ENCODE measurements at regions not wholly inside any gene's neighbourhood (a gene's known extent, or its start where the extent isn't known, plus 50 kb on each side); places are given as distances from the start of the nearest gene placed in this dataset.

GRCh38 chr4:63296773-63297172, 1112.5 kb downstream of the TECRL start:
- H3K27ac ChIP-seq (ENCODE audit: low read depth in 2 of 2, low read length in 2 of 2): no peak overlapping the region
- intact Hi-C loops (cut with DNase I): no loop called here
- no peak overlapping the region for H3K4me3 ChIP-seq (ENCODE audit: low read length in 3 of 3)
- H3K36me3 ChIP-seq (ENCODE audit: control insufficient read depth in 2 of 3, insufficient read depth in 3 of 3, low read length in 3 of 3): no peaks in the 10 kb centered on the region
- no peaks in the 10 kb centered on the region for H3K4me1 ChIP-seq (ENCODE audit: control insufficient read depth in 2 of 3, insufficient read depth in 2 of 3, low read depth in 1 of 3, low read length in 3 of 3)
- no peak overlapping the region for H3K9ac ChIP-seq (ENCODE audit: low read length in 3 of 3)
- no peak for TF ChIP-seq CTCF (IDR thresholded peaks at IDR 0.05; ENCODE audit: borderline replicate concordance, extremely low read depth, insufficient read depth)
- DNase-seq: peak in 2 of 5 donors; percentile 13 to 34
- no peaks in the 10 kb centered on the region for H3K27me3 ChIP-seq (ENCODE audit: control insufficient read depth, insufficient read depth, low read length)
- H3K9me3 ChIP-seq (ENCODE audit: control insufficient read depth in 2 of 3, insufficient read depth in 1 of 3, low read length in 3 of 3): peaks cover 0 to 3% (median 0%) of the 10 kb centered on the region in 3 donors
- no peak for FAIRE-seq

DNA sequence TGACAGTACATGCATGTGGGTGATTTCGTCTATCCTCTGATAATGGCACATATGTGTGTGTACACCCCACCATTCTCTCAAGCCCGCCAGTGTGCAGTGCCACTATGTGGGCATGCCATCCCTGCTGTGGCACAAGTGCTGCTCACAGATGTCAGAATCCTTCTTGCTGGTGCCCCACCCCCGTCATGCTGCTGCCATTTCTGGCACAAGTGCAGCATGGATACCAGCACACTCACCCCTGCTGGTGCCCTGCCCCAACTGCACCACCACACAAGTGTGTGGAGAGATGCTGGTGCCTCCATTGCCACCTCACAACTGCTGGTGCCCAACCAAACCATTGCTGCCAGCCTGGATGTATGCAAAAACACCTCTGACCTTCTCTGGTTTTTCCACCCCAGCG, 1133.8 kb downstream of the TECRL start:
- no peak for TF ChIP-seq CTCF (IDR thresholded peaks at IDR 0.05; ENCODE audit: borderline replicate concordance, extremely low read depth, insufficient read depth)
- FAIRE-seq: no peak

DNA sequence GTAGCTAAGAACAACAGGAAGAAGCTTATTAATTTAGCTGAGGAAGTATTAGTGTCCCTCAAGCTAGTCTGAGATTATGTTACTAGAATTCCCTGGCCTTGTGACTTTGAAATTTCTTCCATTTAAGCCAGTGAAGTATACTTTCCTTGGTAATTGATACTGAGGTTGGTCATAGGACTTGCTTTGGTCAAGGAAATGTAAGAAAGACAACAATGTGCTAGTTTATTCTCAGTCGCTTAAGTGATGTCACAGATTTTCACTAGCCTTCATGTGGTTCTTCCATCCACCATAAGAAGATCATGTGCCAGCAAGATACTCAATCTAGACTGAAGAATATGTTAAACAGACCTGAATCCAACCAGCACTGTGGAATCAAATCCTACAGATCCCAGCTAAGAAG, 1140.1 kb downstream of the TECRL start:
- no peak overlapping the region for H3K9ac ChIP-seq (ENCODE audit: low read length in 3 of 3)
- intact Hi-C loops (cut with DNase I): no loop called here
- H3K36me3 ChIP-seq (ENCODE audit: control insufficient read depth in 2 of 3, insufficient read depth in 3 of 3, low read length in 3 of 3): no peaks in the 10 kb centered on the region
- no peak overlapping the region for H3K4me3 ChIP-seq (ENCODE audit: low read length in 3 of 3)
- no peak overlapping the region for H3K27ac ChIP-seq (ENCODE audit: low read depth in 2 of 2, low read length in 2 of 2)
- no peak for TF ChIP-seq CTCF (IDR thresholded peaks at IDR 0.05; ENCODE audit: borderline replicate concordance, extremely low read depth, insufficient read depth)
- H3K4me1 ChIP-seq (ENCODE audit: control insufficient read depth in 2 of 3, insufficient read depth in 2 of 3, low read depth in 1 of 3, low read length in 3 of 3): no peaks in the 10 kb centered on the region
- H3K9me3 ChIP-seq (ENCODE audit: control insufficient read depth in 2 of 3, insufficient read depth in 1 of 3, low read length in 3 of 3): no peaks in the 10 kb centered on the region
- FAIRE-seq (no peak), DNase-seq (no peak)
- H3K27me3 ChIP-seq (ENCODE audit: control insufficient read depth, insufficient read depth, low read length): no peaks in the 10 kb centered on the region

More for the DNA sequence above, 1133.8 kb downstream of the TECRL start:
- Histone ChIP-seq H3K9me3 (ENCODE audit: control insufficient read depth in 2 of 3, insufficient read depth in 1 of 3, low read length in 3 of 3) (no peaks in the 10 kb centered on the region), H3K4me1 (ENCODE audit: control insufficient read depth in 2 of 3, insufficient read depth in 2 of 3, low read depth in 1 of 3, low read length in 3 of 3) (no peaks in the 10 kb centered on the region), H3K27me3 (ENCODE audit: control insufficient read depth, insufficient read depth, low read length) (no peaks in the 10 kb centered on the region), H3K4me3 (ENCODE audit: low read length in 3 of 3) (no peak overlapping the region), H3K27ac (ENCODE audit: low read depth in 2 of 2, low read length in 2 of 2) (no peak overlapping the region), H3K36me3 (ENCODE audit: control insufficient read depth in 2 of 3, insufficient read depth in 3 of 3, low read length in 3 of 3) (no peaks in the 10 kb centered on the region), H3K9ac (ENCODE audit: low read length in 3 of 3) (no peak overlapping the region)
- intact Hi-C loops (cut with DNase I): no loop called here
- peak in 1 of 5 donors; percentile 13 for DNase-seq

- TF ChIP-seq CTCF (IDR thresholded peaks at IDR 0.05; ENCODE audit: borderline replicate concordance, extremely low read depth, insufficient read depth): no peak
- Histone ChIP-seq H3K27me3 (ENCODE audit: control insufficient read depth, insufficient read depth, low read length) (no peaks in the 10 kb centered on the region), H3K4me3 (ENCODE audit: low read length in 3 of 3) (no peak overlapping the region), H3K9me3 (ENCODE audit: control insufficient read depth in 2 of 3, insufficient read depth in 1 of 3, low read length in 3 of 3) (peaks cover 0 to 3% (median 0%) of the 10 kb centered on the region in 3 donors), H3K27ac (ENCODE audit: low read depth in 2 of 2, low read length in 2 of 2) (no peak overlapping the region), H3K36me3 (ENCODE audit: control insufficient read depth in 2 of 3, insufficient read depth in 3 of 3, low read length in 3 of 3) (no peaks in the 10 kb centered on the region), H3K4me1 (ENCODE audit: control insufficient read depth in 2 of 3, insufficient read depth in 2 of 3, low read depth in 1 of 3, low read length in 3 of 3) (no peaks in the 10 kb centered on the region), H3K9ac (ENCODE audit: low read length in 3 of 3) (no peak overlapping the region)
- DNase-seq (no peak), FAIRE-seq (no peak)
- intact Hi-C loops (cut with DNase I): no loop called here
Measured at GRCh38 chr4:63233671-63234070, 1175.6 kb downstream of the TECRL start.
